ENCODE measurements at regions not wholly inside any gene's neighbourhood (a gene's known extent, or its start where the extent isn't known, plus 50 kb on each side); places are given as distances from the start of the nearest gene placed in this dataset.
"Not testable (repeated sequence)": the region's sequence is repeated elsewhere in the genome, so short reads cannot be mapped to it uniquely, and the experiment has no call there.

- no peak for DNase-seq
These were observed 496.6 kb downstream of the STIM2 start for GRCh38 chr4:27357283-27357682.

- no peak for DNase-seq
These were observed 497.6 kb downstream of the STIM2 start for GRCh38 chr4:27358269-27358668.

- no peak for DNase-seq
These were observed 499.5 kb downstream of the STIM2 start for GRCh38 chr4:27360131-27360530.

DNA sequence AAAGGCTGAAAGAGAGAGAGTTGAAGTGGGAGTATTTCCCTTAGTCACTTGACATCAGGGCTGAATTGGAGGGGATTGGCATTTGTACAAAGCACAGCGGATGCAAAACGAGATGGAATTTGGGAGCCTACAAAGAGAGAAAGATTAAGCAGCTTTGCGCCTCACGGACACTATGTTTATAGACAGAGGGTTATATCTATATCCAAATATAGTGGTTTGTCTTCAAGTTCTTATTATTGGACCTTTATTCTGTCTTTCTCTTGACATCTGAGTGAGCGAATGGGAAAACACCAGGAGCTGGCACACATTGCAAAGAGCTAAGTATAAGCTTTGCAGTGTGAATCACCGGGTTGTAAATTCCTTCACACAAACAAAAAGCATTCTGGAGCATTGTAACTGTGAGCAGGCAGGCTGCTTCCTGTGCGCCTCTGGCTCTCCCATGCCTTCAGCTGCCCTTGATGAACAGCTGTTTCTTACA lies 500.2 kb downstream of the STIM2 start:
- DNase-seq, result peak in 1 of 56 donors; percentile 3

DNA sequence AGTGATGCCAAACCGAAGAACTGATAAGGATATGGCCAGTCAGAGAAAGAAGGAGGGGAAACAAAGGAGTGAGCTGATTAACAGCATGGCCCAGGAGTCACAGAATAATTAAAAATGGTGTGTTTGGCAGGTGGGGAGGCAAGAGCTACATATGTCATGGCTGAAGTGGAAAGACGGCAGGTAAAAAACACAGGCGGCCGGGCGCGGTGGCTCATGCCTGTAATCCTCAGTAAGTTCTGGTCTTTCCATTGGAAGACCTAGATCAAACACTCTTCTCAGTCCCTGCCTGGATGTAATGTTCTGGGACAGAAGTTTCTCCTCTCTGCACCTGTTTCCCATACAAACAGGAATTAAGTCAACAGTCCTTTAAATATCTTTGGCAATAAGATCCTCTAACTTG lies 503.9 kb downstream of the STIM2 start:
- no peak for DNase-seq

GRCh38 chr4:27366104-27366823 lies 505.6 kb downstream of the STIM2 start:
- DNase-seq, result no peak

- no peak for DNase-seq
These were observed 508.1 kb downstream of the STIM2 start for GRCh38 chr4:27368781-27369180.

DNA sequence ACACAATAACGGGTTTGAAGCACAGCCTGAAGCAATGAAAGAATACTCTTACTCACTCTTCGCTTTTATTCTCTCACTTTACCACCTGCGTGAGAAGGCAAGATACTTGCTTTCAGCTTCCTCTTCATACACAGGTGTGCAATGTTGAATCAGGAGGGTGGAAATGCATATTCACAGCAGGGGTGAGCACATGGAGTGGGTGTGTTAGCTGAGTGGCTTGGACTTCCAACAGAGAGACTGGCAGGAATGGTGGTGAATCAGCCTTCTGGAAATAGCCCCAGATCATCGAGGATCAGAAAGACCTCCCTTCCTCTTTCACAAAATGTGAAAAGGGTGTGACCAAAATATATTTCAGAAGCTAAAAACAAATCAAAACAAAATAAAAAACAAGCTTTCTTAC lies 521.2 kb downstream of the STIM2 start:
- DNase-seq, result no peak

DNA sequence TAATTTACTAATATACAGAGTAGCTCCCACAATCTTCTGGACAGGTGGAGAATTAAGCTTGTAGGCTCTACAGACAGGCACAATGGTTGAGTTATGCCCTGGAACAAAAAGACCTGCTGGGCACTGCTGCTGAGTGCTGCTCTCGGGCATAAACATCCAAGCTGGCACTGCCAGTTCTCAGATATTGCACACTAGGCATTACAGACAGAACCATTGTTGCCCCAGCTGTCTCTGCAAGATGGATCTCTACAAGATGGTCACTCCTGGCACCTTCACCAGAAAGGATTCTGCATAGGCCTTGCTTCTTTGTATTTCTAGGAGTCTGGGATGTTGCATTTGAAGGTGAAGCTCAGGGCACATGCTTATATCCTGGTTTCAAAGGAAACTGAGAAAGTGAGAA lies 527.1 kb downstream of the STIM2 start:
- DNase-seq, result peak in 7 of 56 donors; percentile 1 to 8 (median 2)

- DNase-seq, result no peak
These were observed 537.2 kb downstream of the STIM2 start for GRCh38 chr4:27397886-27398285.

DNA sequence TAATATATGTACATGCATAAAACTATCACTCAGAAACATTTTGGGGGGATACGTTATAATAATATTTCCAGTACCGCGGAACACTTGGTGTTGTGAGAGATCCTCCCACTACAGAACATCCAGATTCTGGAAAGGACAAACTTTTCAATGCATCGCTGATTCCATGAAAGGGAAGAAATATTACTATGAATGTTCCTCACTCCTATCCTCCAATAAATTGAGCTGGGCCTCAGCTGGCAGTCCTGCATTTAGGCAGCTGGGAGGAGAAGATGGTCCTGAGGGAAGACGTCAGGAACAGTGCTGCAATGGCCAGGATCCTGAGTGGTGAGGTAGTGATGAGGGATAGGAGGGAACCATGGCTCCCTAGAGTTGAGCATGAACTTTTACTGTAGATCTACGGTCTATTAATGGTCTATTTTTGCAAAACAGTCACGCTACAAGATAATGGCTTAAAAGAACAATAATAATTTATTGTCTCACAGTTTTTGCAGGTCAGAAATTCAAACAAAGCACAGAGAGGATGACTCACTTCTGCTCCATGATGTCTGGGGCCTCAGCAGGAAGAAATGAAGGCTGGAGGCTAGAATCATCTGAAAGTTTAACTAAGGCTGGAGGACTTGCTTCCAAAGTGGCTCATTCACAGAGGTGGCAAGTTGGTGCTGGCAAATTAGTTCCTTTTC lies 538.1 kb downstream of the STIM2 start:
- DNase-seq, result no peak

DNA sequence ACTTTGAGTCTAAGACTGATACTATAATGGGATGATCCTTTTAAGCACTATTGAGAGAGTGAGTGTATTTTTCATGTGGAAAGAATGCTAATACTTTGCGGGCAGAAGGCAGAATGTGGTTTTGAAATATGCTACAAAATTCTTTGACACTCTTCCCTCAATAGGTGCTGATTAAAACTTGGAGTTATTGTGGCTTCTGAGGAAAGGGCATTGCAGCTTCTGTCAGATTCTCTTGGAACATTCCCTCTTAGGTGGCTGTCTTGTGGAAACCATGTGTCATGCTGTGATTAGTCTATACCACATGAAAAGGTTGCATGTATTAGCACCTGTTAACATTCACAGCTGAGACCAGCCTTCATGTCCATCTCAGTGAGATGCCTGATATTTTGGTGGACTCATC lies 547.0 kb downstream of the STIM2 start:
- no peak for DNase-seq

- DNase-seq, result no peak
These were observed 552.0 kb downstream of the STIM2 start for GRCh38 chr4:27412613-27413012.

DNA sequence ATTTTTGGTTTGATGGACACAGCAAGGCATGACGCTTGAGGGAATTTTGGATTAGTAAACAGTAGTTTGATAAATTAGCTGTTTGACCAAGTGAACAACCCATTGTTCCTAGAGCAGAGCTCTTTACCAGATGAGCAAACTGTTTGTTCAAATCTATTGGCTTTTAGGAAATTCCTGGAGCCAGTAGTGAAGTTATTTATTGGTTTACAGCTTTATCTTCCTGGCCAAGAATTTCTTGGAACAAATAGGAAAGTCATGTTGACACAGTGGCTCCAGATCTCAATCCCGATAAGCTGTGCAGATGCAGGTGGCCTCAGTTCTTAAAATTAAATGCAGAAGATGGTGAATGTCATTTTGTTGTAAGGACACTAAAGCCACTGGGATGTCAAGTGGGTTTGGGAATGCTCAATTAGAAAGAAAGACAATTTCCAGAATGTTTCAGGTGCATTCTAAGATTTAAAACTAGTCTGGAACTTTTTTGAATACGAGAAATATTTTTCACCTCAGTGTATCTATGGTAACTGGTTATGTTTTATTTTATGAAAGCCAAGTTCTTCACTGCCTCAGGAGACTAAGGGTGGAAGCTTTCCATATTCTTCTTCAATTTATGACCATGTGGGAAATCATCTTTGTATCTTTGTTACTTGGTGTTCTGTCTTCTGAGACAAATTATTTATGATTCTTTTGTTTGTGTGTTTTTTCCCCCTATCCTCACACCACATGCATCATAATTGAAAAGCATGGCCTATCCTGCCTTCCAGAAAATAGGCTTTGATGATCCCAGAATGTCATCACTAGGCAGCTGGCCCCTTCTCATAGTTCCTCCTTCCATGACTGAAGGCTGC lies 554.5 kb downstream of the STIM2 start:
- no peak for DNase-seq

- DNase-seq, result no peak
These were observed 568.0 kb downstream of the STIM2 start for GRCh38 chr4:27428661-27429060.

DNA sequence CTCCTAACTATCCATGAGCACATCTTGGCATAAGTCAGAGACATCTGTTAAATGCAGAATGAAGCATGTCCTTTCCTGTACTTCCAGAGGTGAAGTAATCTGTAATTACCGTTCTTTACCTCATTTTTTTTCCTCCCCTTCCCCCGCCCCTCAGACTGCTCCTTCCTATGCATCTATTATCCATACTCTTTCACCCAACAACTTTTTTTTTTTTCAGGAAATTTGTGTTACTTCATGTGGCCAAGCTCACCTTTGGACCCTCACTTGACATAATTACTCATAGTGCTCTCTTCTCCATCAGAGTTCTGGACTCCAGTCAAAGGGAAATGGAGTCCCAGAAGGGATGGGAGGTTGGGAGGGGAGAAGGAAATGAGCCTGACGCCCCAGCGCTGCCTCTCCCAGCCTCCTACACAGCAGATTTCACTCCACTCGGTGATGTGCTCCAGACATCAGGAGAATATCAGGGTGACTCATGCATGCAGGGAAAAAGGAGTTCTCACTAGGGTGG lies 568.8 kb downstream of the STIM2 start:
- DNase-seq, result no peak

GRCh38 chr4:27442146-27442545 lies 581.5 kb downstream of the STIM2 start:
- no peak for DNase-seq

GRCh38 chr4:27442661-27443060 lies 582.0 kb downstream of the STIM2 start:
- not testable (repeated sequence) for DNase-seq

DNA sequence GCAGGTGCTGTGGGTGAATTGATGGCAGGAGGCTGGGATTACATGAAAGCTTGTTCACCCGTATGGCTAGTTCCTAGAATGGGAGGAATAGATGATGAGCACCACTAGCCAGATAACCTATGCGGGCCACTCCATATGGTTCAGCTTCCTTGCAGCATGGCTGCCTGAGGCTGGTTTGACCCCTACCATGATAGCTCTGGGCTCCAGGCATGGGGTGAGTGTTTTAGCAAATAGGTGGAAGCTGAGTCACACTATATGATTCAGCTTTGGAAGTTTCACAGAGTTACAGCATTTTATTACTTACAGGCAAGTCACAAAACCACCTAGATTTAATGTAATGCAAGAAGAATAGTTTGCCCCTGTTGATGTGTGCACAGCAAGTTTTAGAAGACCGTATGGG lies 603.2 kb downstream of the STIM2 start:
- DNase-seq, result no peak

DNA sequence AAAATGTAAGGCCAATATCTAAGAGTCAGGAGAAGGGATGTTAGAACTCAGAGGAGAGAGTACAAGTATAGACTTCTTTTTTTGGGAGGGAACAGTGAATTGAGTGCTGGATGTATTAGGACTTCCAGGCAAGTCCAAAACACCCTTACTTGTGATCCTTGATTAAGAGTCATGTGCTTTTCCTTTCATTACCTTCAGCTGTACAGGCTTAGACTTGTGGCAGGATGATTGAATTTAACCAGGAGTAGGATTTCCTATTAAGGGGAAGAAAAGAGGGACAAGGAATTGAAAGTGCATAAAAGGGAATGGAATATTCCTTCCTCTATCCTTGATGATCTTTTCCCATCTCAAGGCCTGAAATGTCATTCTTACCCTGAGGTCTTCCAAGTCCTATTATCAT lies 606.7 kb downstream of the STIM2 start:
- DNase-seq, result no peak

GRCh38 chr4:27472364-27472763 lies 611.7 kb downstream of the STIM2 start:
- DNase-seq, result no peak

DNA sequence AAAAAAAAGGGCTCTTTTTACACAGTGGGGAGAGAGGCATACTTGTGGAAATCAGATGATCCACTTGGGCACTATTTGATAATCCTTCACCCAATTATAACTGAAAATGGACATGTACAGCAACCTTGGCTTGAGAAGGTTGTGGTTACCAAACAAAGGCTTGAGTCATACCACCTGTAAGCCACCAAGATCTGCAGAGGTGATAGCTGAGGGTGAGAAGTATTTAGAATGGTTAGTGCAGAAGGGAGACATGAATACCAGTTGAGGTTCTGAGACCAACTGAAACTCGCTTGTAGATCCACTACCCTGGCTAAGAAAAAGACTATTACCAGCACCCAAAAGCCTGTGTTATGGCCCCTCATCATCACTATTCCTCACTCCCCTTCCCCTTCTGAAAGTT lies 614.0 kb downstream of the STIM2 start:
- no peak for DNase-seq

Data from nucleus accumbens (tissue), 56 donors.